Thyroid gland (tissue), 4 donors: ENCODE measurements at regions not wholly inside any gene's neighbourhood (a gene's known extent, or its start where the extent isn't known, plus 50 kb on each side); places are given as distances from the start of the nearest gene placed in this dataset.

ENCODE experiments used
- CTCF ChIP-seq, 6 experiments: fragments of 200-600 bp in 3 of 6; fragments of 450-650 bp in 3 of 6; sonication (generic) in 3 of 6; IDR thresholded peaks; one replicate each; pipeline ENCODE4 v1.5.1; 2016 to 2019; ENCODE audit warnings: antibody characterized with exemption in 6 of 6, mild to moderate bottlenecking in 2 of 6, inconsistent platforms in 1 of 6, moderate library complexity in 1 of 6
- POLR2A ChIP-seq, 2 donors: fragments of 450-650 bp; IDR thresholded peaks; one replicate each; pipeline ENCODE4 v1.6.1; 2017; ENCODE audit warnings: antibody characterized with exemption in 2 of 2, mild to moderate bottlenecking in 2 of 2, moderate library complexity in 1 of 2

- no peak for TF ChIP-seq CTCF (IDR thresholded peaks at IDR 0.05)
- TF ChIP-seq POLR2A (IDR thresholded peaks at IDR 0.05) = no peak
These were observed 140.2 kb upstream of the ITGA6 start for GRCh38 chr2:172287190-172287589.
